ENCODE measurements at regions not wholly inside any gene's neighbourhood (a gene's known extent, or its start where the extent isn't known, plus 50 kb on each side); places are given as distances from the start of the nearest gene placed in this dataset.
A peak's percentile ranks its signal among the peaks of the same experiment; 100 is the strongest.

DNA sequence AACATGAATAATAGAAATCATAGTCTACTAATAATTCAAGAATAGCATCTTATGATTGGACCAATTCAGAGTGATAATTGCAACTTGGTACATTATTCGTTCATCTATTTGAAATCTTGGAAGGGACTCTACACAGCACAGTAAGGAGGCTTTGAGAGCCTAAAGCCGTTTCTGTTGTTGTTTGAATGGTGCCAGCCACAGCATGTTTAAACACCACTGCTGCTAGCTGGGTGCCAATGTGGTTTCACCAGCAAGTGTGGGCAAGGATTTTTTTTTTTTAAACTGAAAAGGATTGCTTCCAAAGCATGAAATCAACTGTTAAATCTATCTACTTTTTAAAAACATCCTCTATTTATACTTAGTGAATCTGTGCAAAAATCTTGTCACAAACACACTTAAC lies 253.9 kb upstream of the MAP3K1 start:
- TF ChIP-seq, protein P1, sequence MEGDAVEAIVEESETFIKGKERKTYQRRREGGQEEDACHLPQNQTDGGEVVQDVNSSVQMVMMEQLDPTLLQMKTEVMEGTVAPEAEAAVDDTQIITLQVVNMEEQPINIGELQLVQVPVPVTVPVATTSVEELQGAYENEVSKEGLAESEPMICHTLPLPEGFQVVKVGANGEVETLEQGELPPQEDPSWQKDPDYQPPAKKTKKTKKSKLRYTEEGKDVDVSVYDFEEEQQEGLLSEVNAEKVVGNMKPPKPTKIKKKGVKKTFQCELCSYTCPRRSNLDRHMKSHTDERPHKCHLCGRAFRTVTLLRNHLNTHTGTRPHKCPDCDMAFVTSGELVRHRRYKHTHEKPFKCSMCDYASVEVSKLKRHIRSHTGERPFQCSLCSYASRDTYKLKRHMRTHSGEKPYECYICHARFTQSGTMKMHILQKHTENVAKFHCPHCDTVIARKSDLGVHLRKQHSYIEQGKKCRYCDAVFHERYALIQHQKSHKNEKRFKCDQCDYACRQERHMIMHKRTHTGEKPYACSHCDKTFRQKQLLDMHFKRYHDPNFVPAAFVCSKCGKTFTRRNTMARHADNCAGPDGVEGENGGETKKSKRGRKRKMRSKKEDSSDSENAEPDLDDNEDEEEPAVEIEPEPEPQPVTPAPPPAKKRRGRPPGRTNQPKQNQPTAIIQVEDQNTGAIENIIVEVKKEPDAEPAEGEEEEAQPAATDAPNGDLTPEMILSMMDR (IDR thresholded peaks at IDR 0.05): no peak
- TF ChIP-seq POLR2AphosphoS5 (IDR thresholded peaks at IDR 0.05): peak; percentile 37

Measured in prostate gland (tissue), 2 donors.